8988T (cell line): ENCODE measurements at regions not wholly inside any gene's neighbourhood (a gene's known extent, or its start where the extent isn't known, plus 50 kb on each side); places are given as distances from the start of the nearest gene placed in this dataset.
"Not testable (repeated sequence)": the region's sequence is repeated elsewhere in the genome, so short reads cannot be mapped to it uniquely, and the experiment has no call there.

Experiments used
- DNase-seq: peaks from one replicate; pipeline ENCODE4 v3.0.0; 2011

- DNase-seq: not testable (repeated sequence)
Observed at GRCh38 chr4:49154308-49155103, 168.4 kb downstream of the CWH43 start.

GRCh38 chr4:49155270-49155669, 169.2 kb downstream of the CWH43 start:
- not testable (repeated sequence) for DNase-seq

DNA sequence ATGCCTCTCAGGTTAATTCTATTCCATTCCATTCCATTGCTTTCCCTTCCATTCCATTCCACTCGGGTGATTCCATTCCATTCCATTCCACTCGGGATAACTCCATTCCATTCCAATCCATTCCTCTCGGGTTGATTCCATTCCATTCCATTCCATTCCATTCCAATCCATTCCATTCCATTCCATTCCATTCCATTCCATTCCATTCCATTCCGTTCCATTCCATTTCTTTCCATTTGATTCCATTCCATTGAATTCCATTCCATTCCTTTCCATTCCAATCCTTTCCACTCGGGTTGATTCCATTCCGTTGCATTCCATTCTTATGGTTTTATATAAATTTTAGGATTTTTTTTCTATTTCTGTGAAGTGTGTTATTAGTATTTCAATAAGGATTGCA, 170.2 kb downstream of the CWH43 start:
- DNase-seq: not testable (repeated sequence)

DNA sequence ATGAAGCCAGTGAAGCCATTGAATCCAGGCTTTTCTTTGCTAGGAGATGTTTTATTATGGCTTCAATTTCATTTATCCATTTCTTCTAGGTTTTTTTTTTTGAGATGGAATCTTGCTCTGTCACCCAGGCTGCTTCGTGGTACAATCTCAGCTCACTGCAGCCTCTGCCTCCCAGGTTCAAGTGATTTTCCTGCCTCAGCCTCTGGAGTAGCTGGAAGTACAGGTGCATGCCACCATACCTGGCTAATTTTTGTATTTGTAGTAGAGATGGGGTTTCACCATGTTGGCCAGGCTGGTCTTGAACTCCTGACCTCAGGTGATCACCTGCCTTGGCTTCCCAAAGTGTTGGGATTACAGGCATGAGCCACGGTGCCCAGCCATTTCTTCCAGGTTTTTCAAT, 171.6 kb downstream of the CWH43 start:
- not testable (repeated sequence) for DNase-seq

GRCh38 chr4:49161111-49161541, 175.1 kb downstream of the CWH43 start:
- DNase-seq: not testable (repeated sequence)

DNA sequence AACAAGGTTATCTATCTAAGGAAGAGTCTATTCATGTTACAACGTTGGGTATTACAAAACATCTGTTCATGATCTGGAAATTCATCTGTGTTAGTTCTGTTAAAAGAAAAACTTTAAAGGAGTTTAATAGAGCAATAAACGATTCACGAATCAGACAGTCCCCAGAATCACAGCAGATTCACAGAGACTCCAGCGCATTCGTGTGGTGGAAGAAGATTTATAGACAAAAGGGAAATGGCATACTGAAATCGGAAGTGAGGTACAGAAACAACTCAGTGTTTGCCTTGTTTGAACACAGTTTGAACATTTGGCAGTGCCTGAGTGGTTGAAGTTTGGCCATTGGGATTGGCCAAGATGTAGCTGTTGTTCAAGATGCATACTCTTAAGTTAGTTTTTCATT, 178.8 kb downstream of the CWH43 start:
- not testable (repeated sequence) for DNase-seq

DNA sequence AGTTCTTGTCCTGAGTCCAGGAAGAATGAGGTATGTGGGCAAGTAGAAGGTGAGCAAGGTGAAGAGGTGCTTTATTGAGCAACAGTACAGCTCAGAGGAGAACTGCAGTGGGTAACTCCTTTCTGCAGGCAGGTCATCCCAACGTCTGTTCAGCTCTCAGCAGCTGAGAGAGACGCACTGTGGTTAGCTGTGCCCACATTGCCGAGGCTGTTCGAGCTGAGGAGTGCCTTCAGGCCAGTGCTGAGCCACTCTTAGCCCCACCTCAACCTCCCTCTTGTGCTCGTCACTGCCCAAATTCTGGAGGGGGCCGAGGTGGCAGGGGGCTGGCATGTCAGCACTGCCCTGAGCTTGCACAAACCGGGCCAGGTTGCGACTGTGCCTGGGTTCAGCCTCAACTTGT, 191.8 kb downstream of the CWH43 start:
- DNase-seq: not testable (repeated sequence)

GRCh38 chr4:49181088-49181487, 195.0 kb downstream of the CWH43 start:
- DNase-seq: not testable (repeated sequence)

GRCh38 chr4:49211396-49212194, 225.5 kb downstream of the CWH43 start:
- not testable (repeated sequence) for DNase-seq

- not testable (repeated sequence) for DNase-seq
Observed at GRCh38 chr4:49213250-49213649, 227.2 kb downstream of the CWH43 start.

DNA sequence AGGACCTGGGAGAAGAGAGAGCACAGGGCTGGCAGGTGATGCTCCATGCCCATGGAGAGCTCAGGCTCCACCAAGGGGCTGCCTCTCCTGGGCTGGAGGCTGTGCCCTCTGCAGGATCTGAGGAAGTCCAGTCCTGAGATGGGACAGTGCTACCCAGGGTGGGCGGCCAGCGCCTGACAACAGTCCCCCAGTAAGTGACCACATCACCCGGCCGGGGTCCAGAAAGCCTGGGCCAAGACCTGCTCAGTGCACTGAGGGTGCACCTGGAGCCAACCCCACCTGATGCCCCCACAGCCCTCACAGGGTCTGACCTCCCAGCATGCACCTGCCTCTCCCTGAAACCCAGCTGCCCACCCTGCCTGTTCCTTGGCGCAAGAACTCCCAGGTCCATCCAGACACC, 227.7 kb downstream of the CWH43 start:
- DNase-seq: not testable (repeated sequence)

DNA sequence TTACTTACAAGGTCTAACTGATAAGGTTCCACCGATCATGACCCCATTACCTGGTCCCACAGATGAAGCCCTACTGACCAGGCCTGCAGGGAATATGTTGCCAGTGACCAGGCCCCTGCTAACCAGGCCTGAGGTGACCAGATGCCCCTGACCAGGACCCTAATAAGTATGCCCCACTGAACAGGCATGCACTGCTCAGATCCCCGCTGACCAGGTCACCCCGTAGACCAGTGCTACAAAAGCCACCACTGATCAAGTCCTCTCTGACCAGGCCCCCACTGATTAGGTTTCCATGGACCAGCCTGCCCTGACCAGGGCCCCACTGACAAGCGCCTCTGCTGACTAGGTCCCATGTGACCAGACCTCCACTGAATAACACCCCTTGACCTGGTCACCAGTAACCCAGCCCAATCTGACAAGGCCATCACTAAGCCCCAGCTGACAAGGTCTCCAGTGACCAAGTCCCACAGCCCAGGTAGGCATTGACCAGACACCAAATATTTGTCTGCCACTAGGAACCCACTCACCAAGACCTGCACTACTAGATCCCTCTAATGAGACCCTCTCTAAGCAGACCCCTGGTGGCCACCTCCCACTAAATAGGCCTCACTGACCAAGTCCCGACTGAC, 228.5 kb downstream of the CWH43 start:
- DNase-seq: not testable (repeated sequence)

DNA sequence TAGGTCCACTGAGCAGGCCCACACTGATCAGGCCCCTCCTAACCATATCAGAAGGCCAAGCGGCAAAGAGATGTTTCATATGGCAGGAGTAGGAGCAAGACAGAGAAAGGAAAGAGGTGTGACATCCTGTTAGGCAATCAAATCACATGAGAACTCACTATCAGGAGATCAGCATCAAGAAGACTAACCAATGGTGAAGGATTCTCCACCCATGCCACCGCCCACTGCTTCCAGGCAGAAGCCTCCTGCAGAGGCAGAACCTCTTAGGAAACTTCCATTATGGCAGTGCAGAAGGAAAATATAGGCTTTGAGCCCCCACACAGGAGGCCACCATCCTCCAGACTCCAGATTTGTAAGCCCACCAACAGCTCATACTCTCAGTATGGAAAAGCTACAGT, 229.0 kb downstream of the CWH43 start:
- DNase-seq: not testable (repeated sequence)

- not testable (repeated sequence) for DNase-seq
Observed at GRCh38 chr4:49216606-49217005, 230.5 kb downstream of the CWH43 start.

DNA sequence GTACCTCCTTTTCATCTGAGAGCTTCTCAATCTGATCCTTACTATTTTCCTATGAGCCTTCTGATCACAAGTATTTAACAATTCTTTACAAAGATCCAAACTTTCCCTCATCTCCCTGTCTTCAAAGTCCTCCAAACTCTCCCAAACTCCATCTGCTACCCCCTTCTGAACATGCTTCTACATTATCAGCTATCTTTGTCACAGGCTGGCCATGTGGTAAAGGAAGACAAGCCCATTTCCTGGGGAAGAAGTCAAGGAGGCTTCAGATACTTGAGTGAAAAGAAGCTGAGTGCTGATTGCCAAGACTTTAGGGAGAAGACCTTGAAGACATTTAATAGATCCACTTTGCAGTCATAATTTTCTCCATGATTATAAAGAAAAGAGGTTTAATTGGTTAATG, 231.4 kb downstream of the CWH43 start:
- no peak for DNase-seq

GRCh38 chr4:49218094-49218493, 232.0 kb downstream of the CWH43 start:
- DNase-seq: not testable (repeated sequence)

- DNase-seq: not testable (repeated sequence)
Observed at GRCh38 chr4:49218931-49219330, 232.9 kb downstream of the CWH43 start.

DNA sequence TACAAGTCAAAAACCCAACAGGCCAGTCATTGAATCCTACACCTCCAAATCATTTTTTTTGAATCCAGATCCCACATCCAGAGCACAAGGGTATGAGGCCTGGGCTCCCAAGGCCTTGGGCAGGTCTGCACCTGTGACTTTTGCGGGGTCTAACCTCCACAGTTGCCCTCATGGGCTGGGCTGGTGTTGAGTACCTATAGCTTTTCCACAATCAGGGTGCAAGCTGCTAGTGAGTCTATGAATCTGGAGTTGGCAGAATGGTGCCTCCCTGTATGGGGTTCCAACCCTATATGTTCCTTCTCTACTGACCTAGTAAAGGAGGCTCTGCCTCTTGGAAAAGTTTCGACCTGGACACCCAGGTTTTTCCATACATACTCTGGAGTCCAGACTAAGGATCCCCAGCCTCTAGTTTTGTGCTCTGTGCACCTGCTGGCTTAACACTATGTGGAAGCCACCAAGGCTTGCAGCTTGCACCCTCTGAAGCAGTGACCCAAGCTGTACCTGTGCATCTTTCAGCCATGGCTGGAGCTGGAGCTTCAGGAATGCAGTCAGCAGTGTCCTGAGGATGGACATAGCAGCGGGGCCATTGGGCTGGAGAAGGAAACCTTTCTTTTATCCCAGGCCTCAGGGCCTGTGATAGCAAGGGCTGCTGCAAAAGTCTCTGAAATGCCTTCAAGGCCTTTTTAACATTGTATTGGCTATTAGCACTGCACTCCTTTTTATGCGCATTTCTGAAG, 233.6 kb downstream of the CWH43 start:
- not testable (repeated sequence) for DNase-seq

GRCh38 chr4:49221209-49221608, 235.1 kb downstream of the CWH43 start:
- no peak for DNase-seq

DNA sequence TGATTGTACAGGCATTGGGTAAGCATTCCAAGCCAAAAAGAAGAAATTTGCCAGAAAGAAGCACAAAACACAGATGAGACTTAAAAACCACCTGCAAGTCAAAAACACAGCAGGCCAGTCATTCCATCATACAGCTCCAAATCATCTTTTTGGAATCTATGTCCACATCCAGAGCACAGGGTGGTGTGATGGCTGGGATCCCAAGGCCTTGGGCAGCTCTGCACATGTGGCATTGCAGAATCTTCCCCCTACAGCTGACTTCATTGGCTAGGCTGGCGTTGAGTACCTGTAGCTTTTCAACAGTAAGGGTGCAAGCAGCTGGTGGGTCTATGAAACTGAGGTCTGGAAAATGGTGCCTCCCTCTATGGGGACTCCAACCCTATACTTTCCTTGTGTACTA, 236.7 kb downstream of the CWH43 start:
- not testable (repeated sequence) for DNase-seq

GRCh38 chr4:49226216-49226866, 240.3 kb downstream of the CWH43 start:
- DNase-seq: not testable (repeated sequence)

GRCh38 chr4:49227941-49228340, 241.9 kb downstream of the CWH43 start:
- not testable (repeated sequence) for DNase-seq
